HuH-7 (cell line): ENCODE measurements at regions not wholly inside any gene's neighbourhood (a gene's known extent, or its start where the extent isn't known, plus 50 kb on each side); places are given as distances from the start of the nearest gene placed in this dataset.
A peak's percentile ranks its signal among the peaks of the same experiment; 100 is the strongest.
"Not testable (repeated sequence)": the region's sequence is repeated elsewhere in the genome, so short reads cannot be mapped to it uniquely, and the experiment has no call there.

Source experiments
- DNase-seq: peaks from one replicate; pipeline ENCODE4 v3.0.0; 2011; ENCODE audit warnings: low spot score

GRCh38 chr14:76699939-76700590, 61.2 kb upstream of the VASH1 start:
- DNase-seq = no peak

- DNase-seq = no peak
These were observed 59.8 kb upstream of the VASH1 start for GRCh38 chr14:76701436-76701835.

- DNase-seq = no peak
These were observed 59.3 kb upstream of the VASH1 start for GRCh38 chr14:76701981-76702380.

DNA sequence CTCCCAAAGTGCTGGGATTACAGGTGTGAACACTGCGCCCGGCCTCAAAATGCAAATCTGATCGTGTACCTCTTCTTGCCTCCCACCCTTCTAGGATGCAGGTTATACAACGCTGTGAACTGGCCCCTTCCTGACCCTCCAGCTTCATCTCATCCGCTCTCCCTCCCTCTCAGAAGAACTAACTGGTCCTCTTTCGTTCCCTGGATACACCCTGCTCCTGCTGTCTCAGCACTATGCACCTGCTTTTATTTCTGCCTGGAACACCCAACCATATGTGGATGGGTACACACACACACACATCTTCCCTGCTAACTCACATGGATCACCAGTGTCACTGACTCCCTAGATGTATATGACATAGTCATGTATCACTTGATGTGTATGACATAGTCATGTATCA, 56.1 kb upstream of the VASH1 start:
- DNase-seq = no peak

DNA sequence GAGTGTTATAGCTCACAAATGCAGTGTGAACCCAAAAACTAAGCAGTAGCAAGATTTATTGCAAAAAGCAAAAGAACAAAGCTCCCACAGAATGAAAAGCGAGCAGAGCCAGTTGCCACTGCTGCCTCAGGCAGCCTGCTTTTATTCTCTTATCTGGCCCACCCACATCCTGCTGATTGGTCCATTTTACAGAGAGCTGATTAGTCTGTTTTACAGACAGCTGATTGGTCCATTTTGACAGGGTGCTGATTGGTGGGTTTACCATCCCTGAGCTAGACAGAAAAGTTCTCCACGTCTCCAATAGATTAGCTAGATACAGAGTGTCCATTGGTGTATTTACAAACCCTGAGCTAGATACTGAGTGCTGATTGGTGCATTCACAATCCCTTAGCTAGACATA, 55.1 kb upstream of the VASH1 start:
- DNase-seq = not testable (repeated sequence)

- no peak for DNase-seq
These were observed 54.5 kb upstream of the VASH1 start for GRCh38 chr14:76706811-76707210.

- no peak for DNase-seq
These were observed 53.2 kb upstream of the VASH1 start for GRCh38 chr14:76708028-76708427.

- DNase-seq = no peak
These were observed 52.5 kb upstream of the VASH1 start for GRCh38 chr14:76708771-76709170.

GRCh38 chr14:76710056-76711010, 50.9 kb upstream of the VASH1 start:
- DNase-seq = peak; percentile 28
